Activated T-cell treated with anti-CD3 and anti-CD28 coated beads, Interleukin-2, amount 50 U/mL, for 4 hours (primary cell): ENCODE measurements at regions not wholly inside any gene's neighbourhood (a gene's known extent, or its start where the extent isn't known, plus 50 kb on each side); places are given as distances from the start of the nearest gene placed in this dataset.
"Not testable (repeated sequence)": the region's sequence is repeated elsewhere in the genome, so short reads cannot be mapped to it uniquely, and the experiment has no call there.

Experiments
- ATAC-seq, 2 donors: fragments of 200-7000 bp; cut with Tn5 transposase; one replicate each; pipeline ENCODE4 v1.10.0; 2021
- DNase-seq: peaks from one replicate; pipeline ENCODE4 v3.0.0-alpha.2; 2020
- H3K27me3 Mint-ChIP-seq: one replicate; pipeline ENCODE4 v1.8.0; 2021; ENCODE audit warnings: low read depth, mixed read lengths
- H3K36me3 Mint-ChIP-seq: one replicate; pipeline ENCODE4 v1.8.0; 2022; ENCODE audit warnings: mixed read lengths; ENCODE audit not compliant: insufficient read depth
- H3K4me1 Mint-ChIP-seq: one replicate; pipeline ENCODE4 v1.8.0; 2021; ENCODE audit warnings: low read depth, mixed read lengths
- H3K4me3 Mint-ChIP-seq: one replicate; pipeline ENCODE4 v1.8.0; 2021; ENCODE audit warnings: mild to moderate bottlenecking, moderate library complexity, mixed read lengths
- H3K9me3 Mint-ChIP-seq: one replicate; pipeline ENCODE4 v1.8.0; 2021; ENCODE audit warnings: mixed read lengths

DNA sequence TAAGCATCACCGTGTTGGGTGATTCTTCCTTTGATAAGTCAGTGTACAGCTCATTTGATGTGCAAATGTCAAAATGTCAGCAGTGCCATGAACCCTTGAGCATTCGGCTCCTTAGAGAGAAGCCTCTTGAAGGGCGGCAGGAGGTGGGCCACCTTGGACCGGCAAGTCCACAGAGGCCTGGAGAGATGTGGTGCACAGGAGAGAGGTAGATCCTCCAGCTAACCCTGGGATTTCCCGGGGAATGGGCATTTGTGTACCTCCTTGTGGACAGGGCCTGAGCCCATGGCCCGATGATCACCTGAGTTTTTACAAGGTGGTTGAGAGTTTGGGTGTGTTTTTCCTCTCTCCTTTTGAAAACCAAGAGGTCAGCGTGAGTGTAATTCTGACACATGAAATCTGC is 133.2 kb upstream of the RCN1 start:
- Mint-ChIP-seq H3K9me3 (no peaks in the 10 kb centered on the region), H3K4me3 (no peak overlapping the region), H3K36me3 (no peaks in the 10 kb centered on the region), H3K4me1 (no peaks in the 10 kb centered on the region), H3K27me3 (no peaks in the 10 kb centered on the region)
- DNase-seq: no peak
- ATAC-seq: no peak

DNA sequence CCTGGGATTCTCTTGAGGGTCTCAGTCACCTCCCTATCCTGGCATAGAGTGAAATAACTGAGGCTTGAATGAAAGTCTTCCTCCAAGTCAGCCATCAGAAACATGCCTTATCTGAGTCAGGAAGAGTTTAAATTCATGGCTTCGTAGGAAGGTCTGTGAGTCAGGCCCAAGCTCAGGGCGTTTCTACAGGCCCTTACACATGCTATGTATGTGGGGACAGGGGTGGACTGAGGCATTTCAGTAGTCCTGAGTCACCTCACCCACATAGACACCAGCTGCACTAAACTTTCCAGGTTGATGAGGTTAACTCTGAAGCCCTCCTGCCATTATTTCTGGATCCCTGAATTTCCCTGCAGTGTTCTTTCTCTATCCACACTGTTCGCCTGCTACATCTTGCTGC is 134.6 kb upstream of the RCN1 start:
- Mint-ChIP-seq H3K4me3 (no peak overlapping the region), H3K4me1 (no peaks in the 10 kb centered on the region), H3K27me3 (no peaks in the 10 kb centered on the region), H3K9me3 (no peaks in the 10 kb centered on the region), H3K36me3 (no peaks in the 10 kb centered on the region)
- DNase-seq (no peak), ATAC-seq (peak; percentile 47 to 67)

DNA sequence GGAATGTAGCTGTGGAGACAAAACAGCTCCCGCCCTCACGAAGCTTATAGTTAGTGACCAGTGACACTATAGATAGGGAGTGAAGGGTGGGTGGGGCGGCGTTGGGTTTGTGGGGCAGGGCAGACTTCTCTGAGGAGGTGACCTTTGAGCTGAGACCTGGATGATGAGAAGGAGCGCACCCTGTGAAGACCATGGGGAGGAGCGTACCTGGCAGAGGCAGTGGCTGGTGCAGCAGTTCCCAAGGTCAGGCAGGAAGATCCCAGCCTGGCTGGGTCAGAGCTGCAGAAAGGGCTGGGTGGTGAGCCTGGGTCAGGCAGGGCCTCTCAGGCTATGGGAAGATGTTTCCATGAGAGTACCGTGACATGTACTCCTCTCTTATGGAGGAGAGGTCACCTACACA is 135.0 kb upstream of the RCN1 start:
- no peak for DNase-seq
- H3K4me3 Mint-ChIP-seq: no peak overlapping the region
- no peaks in the 10 kb centered on the region for H3K27me3 Mint-ChIP-seq
- H3K4me1 Mint-ChIP-seq: no peaks in the 10 kb centered on the region
- H3K9me3 Mint-ChIP-seq: no peaks in the 10 kb centered on the region
- ATAC-seq: no peak
- H3K36me3 Mint-ChIP-seq: no peaks in the 10 kb centered on the region

DNA sequence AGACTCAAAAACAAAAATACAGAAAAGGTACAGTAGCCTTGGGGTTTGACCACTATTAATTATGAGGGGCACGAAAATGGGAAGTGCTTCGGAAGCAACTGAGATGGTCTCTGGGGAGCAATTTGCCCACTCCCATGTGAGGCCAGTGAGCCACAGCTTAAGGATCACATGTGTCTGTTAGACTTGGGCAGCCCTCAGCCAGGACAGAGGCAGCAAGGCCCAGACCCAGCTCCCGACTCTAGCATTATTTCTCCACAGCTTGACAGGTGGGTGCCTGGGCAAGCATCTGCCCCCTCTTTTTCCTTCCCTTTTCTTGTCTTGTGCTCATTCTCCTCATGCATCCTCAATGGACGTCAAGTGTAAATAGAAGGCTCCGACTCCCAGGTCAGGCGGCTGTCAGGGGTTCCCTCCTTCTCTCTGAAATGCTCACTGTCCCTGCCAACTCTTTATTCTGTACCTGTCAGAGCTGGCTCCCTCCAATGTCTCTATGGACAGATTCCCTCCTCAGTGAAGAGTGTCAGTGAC is 137.0 kb upstream of the RCN1 start:
- DNase-seq: no peak
- Mint-ChIP-seq H3K27me3 (no peaks in the 10 kb centered on the region), H3K4me3 (no peak overlapping the region), H3K9me3 (no peaks in the 10 kb centered on the region), H3K4me1 (peaks cover 2% of the 10 kb centered on the region), H3K36me3 (no peaks in the 10 kb centered on the region)
- ATAC-seq: no peak

DNA sequence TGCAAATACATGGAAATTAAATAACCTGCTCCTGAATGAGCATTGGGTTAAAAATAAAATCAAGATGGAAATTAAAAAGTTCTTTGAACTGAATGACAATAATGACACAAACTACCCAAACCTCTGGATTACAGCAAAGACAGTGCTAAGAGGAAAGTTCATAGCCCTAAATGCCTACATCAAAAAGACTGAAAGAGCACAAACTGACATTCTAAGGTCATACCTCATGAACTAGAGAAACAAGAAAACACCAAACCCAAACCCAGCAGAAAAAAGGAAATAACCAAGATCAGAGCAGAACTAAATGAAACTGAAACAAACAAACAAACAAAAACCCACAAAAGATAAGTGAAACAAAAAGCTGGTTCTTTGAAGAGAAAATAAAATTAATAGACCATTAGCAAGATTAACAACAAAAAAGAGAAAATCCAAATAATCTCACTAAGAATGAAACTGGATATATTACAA is 138.6 kb upstream of the PAX6 start:
- not testable (repeated sequence) for ATAC-seq, H3K27me3 Mint-ChIP-seq, DNase-seq, H3K4me1 Mint-ChIP-seq, H3K36me3 Mint-ChIP-seq, H3K4me3 Mint-ChIP-seq, H3K9me3 Mint-ChIP-seq

DNA sequence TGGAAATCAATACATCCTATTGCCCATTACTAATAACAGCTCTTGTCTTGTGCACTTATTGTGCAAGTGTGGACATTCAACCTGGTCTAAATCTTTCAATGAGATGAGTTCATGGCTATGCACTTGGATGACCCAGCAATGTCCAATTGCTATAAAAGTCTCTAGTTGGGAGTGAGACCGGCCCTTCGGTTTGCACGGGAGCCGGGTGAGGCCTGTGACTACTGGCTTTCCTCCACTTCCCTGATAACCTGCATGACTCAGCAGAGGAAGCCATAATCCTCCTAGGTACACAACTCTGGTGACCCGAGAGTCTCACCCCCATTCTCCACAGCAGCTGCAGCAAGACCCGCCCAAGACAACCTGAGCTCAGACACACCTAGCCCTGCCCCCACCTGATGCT is 135.9 kb upstream of the PAX6 start:
- H3K4me1 Mint-ChIP-seq: peaks cover 3% of the 10 kb centered on the region
- H3K27me3 Mint-ChIP-seq: peaks cover 8% of the 10 kb centered on the region
- no peak overlapping the region for H3K4me3 Mint-ChIP-seq
- DNase-seq: no peak
- no peak for ATAC-seq
- no peaks in the 10 kb centered on the region for H3K36me3 Mint-ChIP-seq
- no peaks in the 10 kb centered on the region for H3K9me3 Mint-ChIP-seq

DNA sequence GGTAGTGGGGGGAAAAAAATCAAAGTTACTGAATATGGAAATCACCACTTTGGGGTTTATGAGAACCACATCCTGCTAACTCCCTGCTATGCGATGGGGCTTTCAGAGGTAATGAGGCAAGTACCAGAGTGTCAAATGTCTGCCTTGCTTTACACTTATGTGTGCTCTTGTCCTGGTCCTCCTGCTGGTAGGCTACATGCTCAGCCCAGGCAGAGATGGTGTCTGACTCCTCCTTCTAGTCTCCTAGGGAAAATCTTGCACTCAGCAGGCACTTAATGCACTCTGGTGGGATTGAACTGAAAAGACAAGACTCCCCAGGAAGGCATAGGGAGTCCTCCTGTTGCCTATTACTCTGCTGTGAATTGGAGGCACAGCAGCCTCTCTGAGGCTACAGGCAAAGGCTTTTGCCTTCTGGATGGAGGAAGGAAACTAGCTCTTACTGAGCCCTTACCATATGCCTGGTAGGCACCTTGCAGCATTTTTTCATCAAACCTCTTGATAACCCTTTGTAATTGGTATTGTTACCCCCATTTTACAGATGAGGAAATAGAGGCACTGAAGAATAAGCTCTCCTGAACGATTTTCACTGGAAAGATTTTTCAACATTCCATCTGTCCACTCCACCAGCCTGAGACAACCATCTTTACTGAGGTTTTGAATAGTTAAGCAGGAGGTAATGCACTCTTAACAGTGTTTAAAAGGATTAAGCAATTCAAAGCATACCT is 132.1 kb upstream of the PAX6 start:
- peaks cover 1% of the 10 kb centered on the region for H3K4me1 Mint-ChIP-seq
- ATAC-seq (no peak), DNase-seq (no peak)
- no peaks in the 10 kb centered on the region for H3K36me3 Mint-ChIP-seq
- no peaks in the 10 kb centered on the region for H3K9me3 Mint-ChIP-seq
- no peak overlapping the region for H3K4me3 Mint-ChIP-seq
- peaks cover 16% of the 10 kb centered on the region for H3K27me3 Mint-ChIP-seq

DNA sequence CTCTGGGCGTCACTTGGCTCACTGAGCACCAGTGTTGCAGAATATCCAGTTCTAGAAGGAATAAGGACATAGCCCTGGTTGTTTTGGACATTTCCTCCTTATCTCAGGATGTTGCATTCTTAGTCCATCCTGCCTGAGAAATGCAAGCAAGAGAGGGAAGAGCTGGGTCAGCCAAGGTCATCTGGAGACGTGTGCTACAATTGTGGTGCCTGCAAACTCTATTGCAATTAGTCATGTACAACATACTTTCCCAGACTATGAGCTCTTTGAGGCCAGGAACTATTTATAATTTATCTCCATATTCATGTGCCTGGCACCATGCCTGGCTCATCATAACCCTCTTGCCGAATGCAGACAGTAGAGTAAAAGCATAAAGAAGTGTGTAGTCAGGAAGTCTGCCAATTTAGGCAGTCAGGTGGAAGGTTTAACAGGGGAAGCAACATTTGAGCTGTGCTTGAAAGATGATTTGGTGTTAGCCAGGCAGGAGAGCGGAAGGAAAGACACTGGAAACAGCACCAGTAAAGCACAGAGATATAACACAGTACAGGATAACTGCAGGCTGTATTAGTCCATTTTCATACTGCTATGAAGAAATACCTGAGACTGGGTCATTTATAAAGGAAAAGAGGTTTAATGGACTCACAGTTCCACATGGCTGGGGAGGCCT is 129.4 kb upstream of the PAX6 start:
- Mint-ChIP-seq H3K4me3 (no peak overlapping the region), H3K4me1 (peaks cover 1% of the 10 kb centered on the region), H3K27me3 (peaks cover 14% of the 10 kb centered on the region), H3K36me3 (no peaks in the 10 kb centered on the region), H3K9me3 (no peaks in the 10 kb centered on the region)
- DNase-seq (no peak), ATAC-seq (no peak)

DNA sequence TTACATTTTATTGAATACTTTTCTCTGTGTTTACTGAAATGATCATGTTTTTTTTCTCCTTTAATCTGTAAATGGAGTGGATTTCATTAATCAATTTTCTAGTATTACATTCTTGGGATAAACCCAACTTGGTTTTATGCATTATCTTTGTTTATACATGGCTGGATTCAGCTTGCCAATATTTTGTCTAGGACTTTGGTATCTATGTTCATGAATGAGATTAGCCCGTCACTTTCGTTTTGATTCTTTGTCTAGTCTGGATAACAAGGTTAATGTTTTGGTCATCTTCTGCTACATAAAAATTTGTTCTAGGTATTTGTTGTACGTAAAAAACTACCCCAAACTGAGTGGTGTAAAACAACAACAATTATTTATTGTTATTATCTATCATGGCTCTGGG is 127.9 kb upstream of the PAX6 start:
- no peak overlapping the region for H3K4me3 Mint-ChIP-seq
- peaks cover 19% of the 10 kb centered on the region for H3K27me3 Mint-ChIP-seq
- peaks cover 1% of the 10 kb centered on the region for H3K4me1 Mint-ChIP-seq
- H3K9me3 Mint-ChIP-seq: no peaks in the 10 kb centered on the region
- H3K36me3 Mint-ChIP-seq: no peaks in the 10 kb centered on the region
- ATAC-seq (no peak), DNase-seq (no peak)

DNA sequence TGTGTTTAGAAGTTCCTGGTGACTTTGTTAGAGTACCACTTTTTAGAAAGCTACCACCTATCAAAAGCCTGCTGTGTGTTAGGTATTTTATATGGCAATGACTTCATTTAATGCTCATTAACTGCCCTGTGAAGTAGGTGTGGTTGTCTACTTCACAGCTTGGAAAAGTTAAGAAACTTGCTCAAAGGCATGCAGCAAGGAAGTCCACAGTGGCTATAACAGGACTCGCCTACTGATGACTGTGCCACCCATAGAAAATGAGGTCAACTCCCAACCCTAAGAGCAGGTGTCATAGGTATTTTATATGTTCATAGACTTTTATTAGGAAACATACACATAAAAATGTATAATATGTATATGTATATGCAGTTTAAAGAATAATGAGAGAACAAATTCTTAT is 125.2 kb upstream of the PAX6 start:
- DNase-seq: no peak
- Mint-ChIP-seq H3K4me3 (no peak overlapping the region), H3K9me3 (no peaks in the 10 kb centered on the region), H3K27me3 (peaks cover 32% of the 10 kb centered on the region), H3K36me3 (no peaks in the 10 kb centered on the region), H3K4me1 (no peaks in the 10 kb centered on the region)
- ATAC-seq: no peak

DNA sequence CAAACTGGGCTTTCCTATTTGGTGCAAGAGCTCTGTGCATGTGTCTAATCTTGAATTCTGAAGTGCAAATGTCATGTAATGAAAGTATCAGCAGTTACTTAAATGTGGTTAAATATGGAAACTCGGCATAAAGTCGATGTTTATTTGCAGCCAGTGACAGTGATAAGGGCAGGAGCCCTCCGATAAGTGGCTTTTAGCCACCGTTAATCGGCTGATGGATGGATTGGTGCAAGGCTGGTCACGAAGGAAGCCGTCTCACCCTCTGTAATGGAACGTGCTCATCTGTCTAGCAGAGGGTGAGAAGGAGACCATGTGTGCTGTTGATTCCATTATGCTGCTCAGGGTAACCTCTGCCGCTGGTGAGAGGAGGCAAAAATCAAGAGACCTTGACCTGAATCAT is 121.8 kb upstream of the PAX6 start:
- no peaks in the 10 kb centered on the region for H3K9me3 Mint-ChIP-seq
- peaks cover 30% of the 10 kb centered on the region for H3K27me3 Mint-ChIP-seq
- no peaks in the 10 kb centered on the region for H3K36me3 Mint-ChIP-seq
- no peak overlapping the region for H3K4me3 Mint-ChIP-seq
- DNase-seq: no peak
- H3K4me1 Mint-ChIP-seq: no peaks in the 10 kb centered on the region
- no peak for ATAC-seq

DNA sequence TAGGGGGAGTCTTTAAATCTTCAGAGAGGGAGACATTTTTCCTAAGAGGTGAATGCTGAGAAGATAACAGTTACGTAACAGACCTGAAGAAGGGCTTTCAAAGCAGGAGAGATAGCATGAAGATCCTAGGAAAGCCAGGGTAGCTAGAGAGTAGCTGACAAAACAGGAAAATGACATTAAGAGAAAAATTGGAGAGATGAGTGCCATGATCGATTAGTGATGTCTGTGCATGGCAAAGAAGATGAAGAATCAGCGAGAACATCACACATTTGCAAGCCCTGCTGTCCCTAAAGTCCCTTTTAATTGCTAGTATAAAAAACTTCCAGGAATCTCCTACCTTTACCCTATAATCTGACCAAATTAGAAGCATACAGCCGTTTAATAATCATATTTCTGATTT is 116.9 kb upstream of the PAX6 start:
- no peak for DNase-seq
- H3K4me3 Mint-ChIP-seq: no peak overlapping the region
- peaks cover 17% of the 10 kb centered on the region for H3K27me3 Mint-ChIP-seq
- no peaks in the 10 kb centered on the region for H3K36me3 Mint-ChIP-seq
- no peaks in the 10 kb centered on the region for H3K4me1 Mint-ChIP-seq
- no peak for ATAC-seq
- H3K9me3 Mint-ChIP-seq: no peaks in the 10 kb centered on the region

DNA sequence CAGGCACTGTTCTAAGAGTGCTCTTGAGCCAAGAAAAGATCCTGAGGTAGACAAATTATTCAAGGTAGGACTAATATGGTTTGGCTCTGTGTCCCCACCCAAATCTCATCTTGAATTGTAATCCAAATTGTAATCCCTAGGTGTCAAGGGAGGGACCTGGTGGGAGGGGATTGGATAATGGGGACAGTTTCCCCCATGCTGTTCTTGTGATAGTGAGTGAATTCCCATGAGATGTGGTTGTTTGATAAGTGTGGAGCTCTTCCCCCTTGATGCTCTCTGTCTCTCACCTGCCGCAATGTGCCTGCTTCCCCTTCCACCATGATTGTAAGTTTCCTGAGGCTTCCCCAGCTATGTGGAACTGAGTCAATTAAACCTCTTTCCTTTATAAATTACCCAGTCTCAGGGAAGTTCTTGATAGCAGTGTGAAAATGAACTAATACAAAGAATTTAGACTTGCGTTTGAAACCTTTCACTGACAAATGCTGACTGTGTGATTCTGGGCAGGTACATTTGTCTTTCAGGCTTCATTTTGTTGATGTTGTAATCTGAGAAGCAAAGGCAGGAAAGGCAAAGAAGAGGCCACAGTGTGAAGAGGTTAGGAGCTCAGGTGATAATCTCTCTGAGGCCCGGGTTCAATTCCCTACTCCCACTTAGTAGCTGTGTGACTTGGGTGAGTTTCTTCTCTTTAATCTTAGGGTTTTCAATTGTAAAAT is 115.8 kb upstream of the PAX6 start:
- Mint-ChIP-seq H3K4me3 (no peak overlapping the region), H3K27me3 (peaks cover 18% of the 10 kb centered on the region), H3K4me1 (no peaks in the 10 kb centered on the region), H3K9me3 (no peaks in the 10 kb centered on the region), H3K36me3 (no peaks in the 10 kb centered on the region)
- DNase-seq: no peak
- no peak for ATAC-seq

DNA sequence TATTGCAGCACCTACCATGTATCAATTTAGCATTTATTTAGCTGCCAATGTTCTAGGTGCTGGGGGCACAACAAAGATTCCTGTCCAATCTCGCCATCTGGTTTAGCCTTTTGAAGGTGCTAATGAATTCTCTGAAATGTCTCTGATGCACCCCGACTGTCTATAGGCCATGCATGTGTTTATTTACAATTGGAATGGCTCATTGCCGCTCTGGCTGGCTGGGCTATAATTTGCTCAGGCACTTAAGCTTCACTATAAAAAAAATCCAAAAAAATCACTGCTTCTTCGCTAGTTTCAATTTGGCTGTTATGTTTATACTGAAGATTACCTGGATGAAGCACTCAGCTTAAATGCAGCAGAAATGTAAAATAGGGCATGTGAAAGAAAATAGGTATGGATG is 115.0 kb upstream of the PAX6 start:
- Mint-ChIP-seq H3K4me3 (no peak overlapping the region), H3K9me3 (no peaks in the 10 kb centered on the region), H3K27me3 (peaks cover 18% of the 10 kb centered on the region), H3K36me3 (no peaks in the 10 kb centered on the region), H3K4me1 (no peaks in the 10 kb centered on the region)
- ATAC-seq: no peak
- no peak for DNase-seq

DNA sequence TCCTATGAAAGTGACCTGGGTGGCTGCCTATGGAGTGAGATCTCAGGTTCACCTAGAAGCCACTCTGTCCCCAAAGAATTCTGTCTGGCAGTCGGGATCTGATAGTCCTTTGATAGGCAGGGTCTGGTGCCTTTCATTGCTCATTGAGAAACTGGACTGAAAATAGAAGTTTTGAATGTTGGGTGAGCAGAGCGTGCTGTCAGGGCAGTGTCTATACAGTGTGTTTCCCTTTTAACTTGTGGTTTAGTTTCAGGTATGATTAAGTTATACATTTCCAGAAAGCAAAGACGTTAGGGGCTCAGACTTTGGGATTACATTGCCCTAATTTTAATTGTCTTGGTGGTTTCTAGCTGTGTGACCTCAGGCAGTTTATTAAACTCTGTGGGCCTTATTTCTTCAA is 111.3 kb upstream of the PAX6 start:
- Mint-ChIP-seq H3K4me3 (no peak overlapping the region), H3K4me1 (no peaks in the 10 kb centered on the region), H3K27me3 (peaks cover 17% of the 10 kb centered on the region), H3K9me3 (peaks cover 3% of the 10 kb centered on the region), H3K36me3 (no peaks in the 10 kb centered on the region)
- DNase-seq (no peak), ATAC-seq (no peak)
